ENCODE measurements at regions not wholly inside any gene's neighbourhood (a gene's known extent, or its start where the extent isn't known, plus 50 kb on each side); places are given as distances from the start of the nearest gene placed in this dataset.

- Histone ChIP-seq H3K9me3 (ENCODE audit: insufficient read depth, low read depth, low read length) (peaks cover 13% of the 10 kb centered on the region), H3K4me3 (ENCODE audit: low read length) (no peak overlapping the region), H3K4me1 (ENCODE audit: insufficient read depth, low read length) (no peaks in the 10 kb centered on the region), H3K9ac (ENCODE audit: low read depth, low read length) (no peak overlapping the region), H3K27ac (ENCODE audit: low read depth, low read length) (no peak overlapping the region), H3K27me3 (ENCODE audit: insufficient read depth, low read length) (no peaks in the 10 kb centered on the region), H3K36me3 (ENCODE audit: insufficient read depth, low read length) (no peaks in the 10 kb centered on the region)
- WGBS: 95% methylated on average over 15 of the region's 15 CpGs
Observed at GRCh38 chr19:29454109-29454508, 71.7 kb upstream of the VSTM2B start.

DNA sequence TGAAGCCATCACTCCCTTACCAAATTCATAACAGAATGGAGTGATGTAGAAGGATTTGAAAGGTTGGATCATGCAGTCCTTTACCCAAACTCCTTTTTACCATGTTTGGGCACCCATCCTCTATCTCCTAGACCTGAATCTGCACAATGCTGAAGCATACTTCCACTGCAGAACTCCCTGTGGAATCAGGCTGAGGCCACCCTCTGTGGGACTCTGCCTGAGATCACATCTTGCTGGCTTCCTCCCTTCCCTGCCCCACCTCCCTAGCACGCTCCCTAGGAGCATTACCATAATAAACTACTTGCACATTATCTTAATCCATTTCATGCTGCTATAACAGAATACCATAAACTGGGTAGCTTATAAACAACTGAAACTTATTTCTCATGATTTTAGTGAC is 68.4 kb upstream of the VSTM2B start:
- Histone ChIP-seq H3K9ac (ENCODE audit: low read depth, low read length) (no peak overlapping the region), H3K9me3 (ENCODE audit: insufficient read depth, low read depth, low read length) (peaks cover 13% of the 10 kb centered on the region), H3K4me3 (ENCODE audit: low read length) (no peak overlapping the region), H3K4me1 (ENCODE audit: insufficient read depth, low read length) (no peaks in the 10 kb centered on the region), H3K27ac (ENCODE audit: low read depth, low read length) (no peak overlapping the region), H3K27me3 (ENCODE audit: insufficient read depth, low read length) (no peaks in the 10 kb centered on the region), H3K36me3 (ENCODE audit: insufficient read depth, low read length) (no peaks in the 10 kb centered on the region)
- 96% methylated on average over 1 of the region's 1 CpG for WGBS

- no peaks in the 10 kb centered on the region for H3K27me3 ChIP-seq (ENCODE audit: insufficient read depth, low read length)
- H3K36me3 ChIP-seq (ENCODE audit: insufficient read depth, low read length): no peaks in the 10 kb centered on the region
- no peak overlapping the region for H3K4me3 ChIP-seq (ENCODE audit: low read length)
- no peaks in the 10 kb centered on the region for H3K4me1 ChIP-seq (ENCODE audit: insufficient read depth, low read length)
- 76% methylated on average over 5 of the region's 5 CpGs for WGBS
- H3K9me3 ChIP-seq (ENCODE audit: insufficient read depth, low read depth, low read length): peaks cover 5% of the 10 kb centered on the region; the same call in 1 of the 2 replicates
- H3K27ac ChIP-seq (ENCODE audit: low read depth, low read length): no peak overlapping the region
- H3K9ac ChIP-seq (ENCODE audit: low read depth, low read length): no peak overlapping the region
Observed at GRCh38 chr19:29467824-29468401, 57.9 kb upstream of the VSTM2B start.

DNA sequence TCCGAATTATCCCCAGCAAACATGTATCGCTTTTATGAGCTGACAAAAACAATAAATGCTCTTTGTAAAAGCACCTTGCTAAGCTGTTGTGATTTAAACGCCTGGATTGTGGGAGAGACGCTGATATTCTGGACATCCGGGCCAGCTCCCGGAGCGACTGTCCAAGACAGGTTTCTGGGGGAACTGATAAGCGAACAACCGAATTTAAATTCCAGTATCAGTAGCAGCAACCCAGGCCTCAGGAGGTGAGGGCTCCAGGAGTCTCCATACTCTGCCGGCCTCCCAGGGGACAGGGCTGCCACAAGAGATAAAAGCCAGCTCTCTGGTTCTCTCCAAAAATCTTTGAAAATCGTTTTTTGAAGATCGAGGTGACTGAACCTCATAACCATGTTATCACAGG is 50.3 kb upstream of the VSTM2B start:
- H3K27me3 ChIP-seq (ENCODE audit: insufficient read depth, low read length): no peaks in the 10 kb centered on the region
- 89% methylated on average over 12 of the region's 12 CpGs for WGBS
- no peaks in the 10 kb centered on the region for H3K9me3 ChIP-seq (ENCODE audit: insufficient read depth, low read depth, low read length)
- no peaks in the 10 kb centered on the region for H3K4me1 ChIP-seq (ENCODE audit: insufficient read depth, low read length)
- no peak overlapping the region for H3K4me3 ChIP-seq (ENCODE audit: low read length)
- no peaks in the 10 kb centered on the region for H3K36me3 ChIP-seq (ENCODE audit: insufficient read depth, low read length)
- H3K27ac ChIP-seq (ENCODE audit: low read depth, low read length): no peak overlapping the region
- H3K9ac ChIP-seq (ENCODE audit: low read depth, low read length): no peak overlapping the region
